DMS114 treated with DMSO at 0.1 percent for 48 hours (cell line): ENCODE measurements at regions not wholly inside any gene's neighbourhood (a gene's known extent, or its start where the extent isn't known, plus 50 kb on each side); places are given as distances from the start of the nearest gene placed in this dataset.

Source experiments
- DNase-seq: peaks from one replicate; lab custom pipeline; 2025; ENCODE audit not compliant: unreplicated experiment; lab: John Stamatoyannopoulos, UW

GRCh38 chr17:13310858-13311257, 290.9 kb downstream of the HS3ST3A1 start:
- DNase-seq: no peak

GRCh38 chr17:13306310-13306962, 288.6 kb upstream of the ELAC2 start:
- DNase-seq: no peak

GRCh38 chr17:13302983-13303382, 285.2 kb upstream of the ELAC2 start:
- DNase-seq: no peak

- no peak for DNase-seq
These were observed 284.6 kb upstream of the ELAC2 start for GRCh38 chr17:13302419-13302818.

GRCh38 chr17:13297183-13297582, 279.4 kb upstream of the ELAC2 start:
- no peak for DNase-seq

- no peak for DNase-seq
These were observed 275.6 kb upstream of the ELAC2 start for GRCh38 chr17:13293421-13293820.

GRCh38 chr17:13292291-13292690, 274.5 kb upstream of the ELAC2 start:
- DNase-seq: no peak

- no peak for DNase-seq
These were observed 270.4 kb upstream of the ELAC2 start for GRCh38 chr17:13288248-13288647.

GRCh38 chr17:13287226-13287625, 269.4 kb upstream of the ELAC2 start:
- DNase-seq: no peak

GRCh38 chr17:13283606-13284005, 265.8 kb upstream of the ELAC2 start:
- DNase-seq: no peak

- DNase-seq: no peak
These were observed 263.8 kb upstream of the ELAC2 start for GRCh38 chr17:13281626-13282025.

GRCh38 chr17:13273806-13274205, 256.0 kb upstream of the ELAC2 start:
- DNase-seq: no peak

GRCh38 chr17:13272296-13272695, 254.5 kb upstream of the ELAC2 start:
- no peak for DNase-seq

- no peak for DNase-seq
These were observed 251.2 kb upstream of the ELAC2 start for GRCh38 chr17:13268791-13269595.

GRCh38 chr17:13266606-13267005, 248.8 kb upstream of the ELAC2 start:
- no peak for DNase-seq

- DNase-seq: no peak
These were observed 247.5 kb upstream of the ELAC2 start for GRCh38 chr17:13265311-13265710.

GRCh38 chr17:13263746-13264145, 245.9 kb upstream of the ELAC2 start:
- DNase-seq: no peak

- no peak for DNase-seq
These were observed 238.7 kb upstream of the ELAC2 start for GRCh38 chr17:13256545-13256944.

GRCh38 chr17:13253733-13254410, 236.0 kb upstream of the ELAC2 start:
- no peak for DNase-seq

- no peak for DNase-seq
These were observed 226.7 kb upstream of the ELAC2 start for GRCh38 chr17:13244513-13244912.

GRCh38 chr17:13243585-13243984, 225.8 kb upstream of the ELAC2 start:
- no peak for DNase-seq

- no peak for DNase-seq
These were observed 223.0 kb upstream of the ELAC2 start for GRCh38 chr17:13240851-13241250.
